ENCODE measurements at regions not wholly inside any gene's neighbourhood (a gene's known extent, or its start where the extent isn't known, plus 50 kb on each side); places are given as distances from the start of the nearest gene placed in this dataset.

- TF ChIP-seq, protein P1, sequence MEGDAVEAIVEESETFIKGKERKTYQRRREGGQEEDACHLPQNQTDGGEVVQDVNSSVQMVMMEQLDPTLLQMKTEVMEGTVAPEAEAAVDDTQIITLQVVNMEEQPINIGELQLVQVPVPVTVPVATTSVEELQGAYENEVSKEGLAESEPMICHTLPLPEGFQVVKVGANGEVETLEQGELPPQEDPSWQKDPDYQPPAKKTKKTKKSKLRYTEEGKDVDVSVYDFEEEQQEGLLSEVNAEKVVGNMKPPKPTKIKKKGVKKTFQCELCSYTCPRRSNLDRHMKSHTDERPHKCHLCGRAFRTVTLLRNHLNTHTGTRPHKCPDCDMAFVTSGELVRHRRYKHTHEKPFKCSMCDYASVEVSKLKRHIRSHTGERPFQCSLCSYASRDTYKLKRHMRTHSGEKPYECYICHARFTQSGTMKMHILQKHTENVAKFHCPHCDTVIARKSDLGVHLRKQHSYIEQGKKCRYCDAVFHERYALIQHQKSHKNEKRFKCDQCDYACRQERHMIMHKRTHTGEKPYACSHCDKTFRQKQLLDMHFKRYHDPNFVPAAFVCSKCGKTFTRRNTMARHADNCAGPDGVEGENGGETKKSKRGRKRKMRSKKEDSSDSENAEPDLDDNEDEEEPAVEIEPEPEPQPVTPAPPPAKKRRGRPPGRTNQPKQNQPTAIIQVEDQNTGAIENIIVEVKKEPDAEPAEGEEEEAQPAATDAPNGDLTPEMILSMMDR (conservative IDR thresholded peaks at IDR 0.05; ENCODE audit: low read depth, low read length) = no peak
- TF ChIP-seq POLR2A (IDR thresholded peaks at IDR 0.05; ENCODE audit: low read depth, low read length) (no peak), RFX5 (IDR thresholded peaks at IDR 0.05; ENCODE audit: low read depth, low read length) (no peak), MXI1 (IDR thresholded peaks at IDR 0.05; ENCODE audit: borderline replicate concordance, low read depth, low read length) (no peak), RAD21 (IDR thresholded peaks at IDR 0.05; ENCODE audit: low read length) (no peak), CEBPB (IDR thresholded peaks at IDR 0.05; ENCODE audit: low read depth, low read length) (no peak), RCOR1 (IDR thresholded peaks at IDR 0.05; ENCODE audit: insufficient replicate concordance, low read length) (no peak), SMC3 (IDR thresholded peaks at IDR 0.05; ENCODE audit: low read depth, low read length) (no peak), FOS (IDR thresholded peaks at IDR 0.05; ENCODE audit: low read depth, low read length) (no peak), CHD1 (IDR thresholded peaks at IDR 0.05; ENCODE audit: low read depth, low read length) (no peak), BHLHE40 (IDR thresholded peaks at IDR 0.05; ENCODE audit: low read depth, low read length) (no peak), NFE2L2 (IDR thresholded peaks at IDR 0.05; ENCODE audit: low read depth, low read length) (no peak)
- TF ChIP-seq, protein P2, sequence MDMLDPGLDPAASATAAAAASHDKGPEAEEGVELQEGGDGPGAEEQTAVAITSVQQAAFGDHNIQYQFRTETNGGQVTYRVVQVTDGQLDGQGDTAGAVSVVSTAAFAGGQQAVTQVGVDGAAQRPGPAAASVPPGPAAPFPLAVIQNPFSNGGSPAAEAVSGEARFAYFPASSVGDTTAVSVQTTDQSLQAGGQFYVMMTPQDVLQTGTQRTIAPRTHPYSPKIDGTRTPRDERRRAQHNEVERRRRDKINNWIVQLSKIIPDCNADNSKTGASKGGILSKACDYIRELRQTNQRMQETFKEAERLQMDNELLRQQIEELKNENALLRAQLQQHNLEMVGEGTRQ (IDR thresholded peaks at IDR 0.05; ENCODE audit: low read depth, low read length) = no peak
- TF ChIP-seq, protein P3, sequence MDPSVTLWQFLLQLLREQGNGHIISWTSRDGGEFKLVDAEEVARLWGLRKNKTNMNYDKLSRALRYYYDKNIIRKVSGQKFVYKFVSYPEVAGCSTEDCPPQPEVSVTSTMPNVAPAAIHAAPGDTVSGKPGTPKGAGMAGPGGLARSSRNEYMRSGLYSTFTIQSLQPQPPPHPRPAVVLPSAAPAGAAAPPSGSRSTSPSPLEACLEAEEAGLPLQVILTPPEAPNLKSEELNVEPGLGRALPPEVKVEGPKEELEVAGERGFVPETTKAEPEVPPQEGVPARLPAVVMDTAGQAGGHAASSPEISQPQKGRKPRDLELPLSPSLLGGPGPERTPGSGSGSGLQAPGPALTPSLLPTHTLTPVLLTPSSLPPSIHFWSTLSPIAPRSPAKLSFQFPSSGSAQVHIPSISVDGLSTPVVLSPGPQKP (IDR thresholded peaks at IDR 0.05; ENCODE audit: borderline replicate concordance, low read depth, low read length) = no peak
Observed at GRCh38 chr4:144514736-144515135, 131.2 kb upstream of the HHIP start.
